HepG2 (cell line): ENCODE measurements at regions not wholly inside any gene's neighbourhood (a gene's known extent, or its start where the extent isn't known, plus 50 kb on each side); places are given as distances from the start of the nearest gene placed in this dataset.

ENCODE experiments used
- CTCF ChIP-seq: sonication (generic); formaldehyde crosslinking; IDR thresholded peaks from 2 replicates; pipeline ENCODE4 v1.5.0; 2020; ENCODE audit warnings: mild to moderate bottlenecking, missing genetic modification reagents, moderate library complexity
- MEIS2 ChIP-seq: sonication (generic); formaldehyde crosslinking; IDR thresholded peaks from 2 replicates; pipeline ENCODE4 v1.9.0; 2021; ENCODE audit warnings: mild to moderate bottlenecking, missing genetic modification reagents
- SMAD1 ChIP-seq: sonication (generic); formaldehyde crosslinking; IDR thresholded peaks from 2 replicates; pipeline ENCODE4 v1.4.0; 2020; ENCODE audit warnings: missing genetic modification reagents, low read depth, mild to moderate bottlenecking, borderline replicate concordance
- SMC3 ChIP-seq: IDR thresholded peaks from 2 replicates; pipeline ENCODE4 v1.6.1; 2011; ENCODE audit warnings: low read length, improper control_type of control experiment
- SP5 ChIP-seq: IDR thresholded peaks from 2 replicates; pipeline ENCODE4 v1.6.1; 2016; ENCODE audit warnings: low read depth, borderline replicate concordance
- ZNF878 ChIP-seq: sonication (generic); formaldehyde crosslinking; IDR thresholded peaks from 2 replicates; pipeline ENCODE4 v1.8.1; 2023; ENCODE audit warnings: mild to moderate bottlenecking, missing genetic modification reagents, moderate library complexity

DNA sequence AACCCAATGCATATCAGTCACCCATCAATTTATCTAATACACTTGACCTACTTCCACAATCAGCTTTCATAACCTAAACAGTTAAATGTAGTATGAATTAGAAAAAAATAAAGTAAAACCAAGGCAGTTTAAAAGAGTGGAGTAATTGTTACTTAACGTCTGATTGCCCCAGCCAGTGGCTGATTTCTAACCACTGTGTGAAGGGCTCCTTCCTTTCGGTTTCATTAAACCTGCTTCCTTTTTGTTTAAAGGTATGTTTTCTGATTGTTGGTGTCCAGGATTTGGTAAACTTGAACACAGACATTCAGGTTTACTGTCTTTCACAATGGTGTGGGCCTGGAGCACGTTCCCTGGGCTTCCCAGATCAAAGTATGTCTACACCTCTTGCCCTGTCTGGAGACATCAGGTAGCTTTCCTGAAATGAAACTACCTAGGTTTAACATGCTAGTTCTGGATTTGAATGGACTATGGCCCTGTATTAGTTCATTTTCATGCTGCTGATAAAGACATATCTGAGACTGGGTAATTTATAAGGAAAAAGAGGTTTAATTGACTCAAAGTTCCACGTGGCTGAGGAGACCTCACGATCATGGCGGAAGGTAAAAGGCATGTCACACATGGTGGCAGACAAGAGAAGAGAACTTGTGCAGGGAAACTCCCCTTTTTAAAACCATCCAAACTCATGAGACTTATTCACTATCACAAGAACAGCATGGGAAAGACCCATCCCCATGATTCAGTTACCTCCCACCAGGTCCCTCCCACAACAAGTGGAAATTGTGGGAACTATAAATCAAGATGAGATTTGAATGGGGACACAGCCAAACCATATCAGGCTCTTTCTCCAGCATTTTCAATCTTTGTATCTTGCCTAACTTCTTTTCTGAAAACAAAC, 605.2 kb upstream of the ID2 start:
- TF ChIP-seq SP5 (CRISPR knock-in tag), result no peak
- TF ChIP-seq SMC3, result no peak
- TF ChIP-seq ZNF878 (CRISPR knock-in tag), result no peak
- TF ChIP-seq MEIS2 (CRISPR knock-in tag), result no peak
- no peak for TF ChIP-seq SMAD1 (CRISPR knock-in tag)
- no peak for TF ChIP-seq CTCF (CRISPR knock-in tag)
